ENCODE measurements at regions not wholly inside any gene's neighbourhood (a gene's known extent, or its start where the extent isn't known, plus 50 kb on each side); places are given as distances from the start of the nearest gene placed in this dataset.

- H3K4me1 ChIP-seq (ENCODE audit: insufficient read depth, low read length) = no peaks in the 10 kb centered on the region
- ChIA-PET POLR2A (ENCODE audit: unreplicated experiment) (interaction anchor here (0.5 kb wide), 1 partner anchor 19 kb away, joined by 6 read pairs; no protein-coding TSS in a partner anchor), CTCF (no interaction called here)
- no peaks in the 10 kb centered on the region for H3K36me3 ChIP-seq (ENCODE audit: low read depth, low read length)
- no peaks in the 10 kb centered on the region for H3K9me2 ChIP-seq (replicated peaks; ENCODE audit: low read length)
- intact Hi-C loops (cut with micrococcal nuclease) = no loop called here
- no peaks in the 10 kb centered on the region for H4K20me1 ChIP-seq (ENCODE audit: low read length)
- H3K27me3 ChIP-seq (ENCODE audit: low read length) = no peaks in the 10 kb centered on the region
- no peak for TF ChIP-seq EZH2phosphoT487 (IDR thresholded peaks at IDR 0.05; ENCODE audit: borderline replicate concordance, low read length)
- TF ChIP-seq EZH2 (IDR thresholded peaks at IDR 0.05; ENCODE audit: low read length, unreplicated experiment) = no peak
- TF ChIP-seq CTCF (conservative IDR thresholded peaks at IDR 0.05; ENCODE audit: low read depth, low read length) = no peak
- H3K27ac ChIP-seq (ENCODE audit: low read length) = no peak overlapping the region
- H3K79me2 ChIP-seq (ENCODE audit: low read length) = no peaks in the 10 kb centered on the region
- H3F3A ChIP-seq (ENCODE audit: low read length, unreplicated experiment) = no peaks in the 10 kb centered on the region
- H3K9me3 ChIP-seq (ENCODE audit: low read length) = no peaks in the 10 kb centered on the region
- no peak for DNase-seq
- no peak for ATAC-seq
- no TSS peak for BruUV-seq (replicated peaks)
- no peak overlapping the region for H3K4me3 ChIP-seq (ENCODE audit: low read length)
- no peak overlapping the region for H2AFZ ChIP-seq (ENCODE audit: low read length)
- H3K4me2 ChIP-seq (ENCODE audit: low read length) = no peak overlapping the region
- no peak overlapping the region for H3K9ac ChIP-seq (ENCODE audit: low read length)
Observed at GRCh38 chr6:8628063-8628462, 192.7 kb upstream of the SLC35B3 start.

- intact Hi-C loops (cut with micrococcal nuclease) = no loop called here
Observed at GRCh38 chr6:8627085-8627861, 191.9 kb upstream of the SLC35B3 start.

More at GRCh38 chr6:8627085-8627861, 191.9 kb upstream of the SLC35B3 start:
- Histone ChIP-seq H3K4me2 (ENCODE audit: low read length) (no peak overlapping the region), H2AFZ (ENCODE audit: low read length) (no peak overlapping the region), H3K27me3 (ENCODE audit: low read length) (no peaks in the 10 kb centered on the region), H3K36me3 (ENCODE audit: low read depth, low read length) (no peaks in the 10 kb centered on the region), H3K9me2 (replicated peaks; ENCODE audit: low read length) (no peaks in the 10 kb centered on the region), H3K4me1 (ENCODE audit: insufficient read depth, low read length) (no peaks in the 10 kb centered on the region), H4K20me1 (ENCODE audit: low read length) (no peaks in the 10 kb centered on the region), H3K79me2 (ENCODE audit: low read length) (no peaks in the 10 kb centered on the region), H3K9me3 (ENCODE audit: low read length) (no peaks in the 10 kb centered on the region), H3K9ac (ENCODE audit: low read length) (no peak overlapping the region), H3K4me3 (ENCODE audit: low read length) (no peak overlapping the region), H3F3A (ENCODE audit: low read length, unreplicated experiment) (no peaks in the 10 kb centered on the region), H3K27ac (ENCODE audit: low read length) (no peak overlapping the region)
- no TSS peak for BruUV-seq (replicated peaks)
- DNase-seq (peak; percentile 19), ATAC-seq (no peak)
- TF ChIP-seq EZH2 (IDR thresholded peaks at IDR 0.05; ENCODE audit: low read length, unreplicated experiment) (no peak), EZH2phosphoT487 (IDR thresholded peaks at IDR 0.05; ENCODE audit: borderline replicate concordance, low read length) (no peak), CTCF (conservative IDR thresholded peaks at IDR 0.05; ENCODE audit: low read depth, low read length) (no peak)
- CTCF ChIA-PET = no interaction called here
- POLR2A ChIA-PET (ENCODE audit: unreplicated experiment) = no interaction called here

Measured in PC-3 (cell line).